ENCODE measurements at regions not wholly inside any gene's neighbourhood (a gene's known extent, or its start where the extent isn't known, plus 50 kb on each side); places are given as distances from the start of the nearest gene placed in this dataset.
"Not testable (repeated sequence)": the region's sequence is repeated elsewhere in the genome, so short reads cannot be mapped to it uniquely, and the experiment has no call there.

DNA sequence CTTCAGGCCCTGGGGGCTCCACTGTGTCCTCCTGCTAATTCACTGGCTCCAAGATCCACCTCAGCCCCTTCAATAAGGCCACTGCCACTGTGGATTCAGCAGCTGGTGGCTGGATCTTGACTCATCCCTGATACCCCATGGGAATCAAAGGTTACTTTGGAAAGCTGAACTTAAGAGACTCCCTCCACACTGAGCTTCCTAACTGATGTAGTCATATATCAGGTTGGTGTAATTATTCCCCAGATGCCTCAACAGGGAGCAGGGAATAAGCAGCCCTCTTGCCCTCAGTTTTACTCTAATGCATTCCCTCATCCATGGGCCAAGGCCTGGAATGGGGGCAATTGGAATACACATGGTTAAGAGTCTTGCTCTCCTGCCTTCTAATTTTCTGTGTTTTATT, 164.6 kb downstream of the FASLG start:
- DNase-seq (ENCODE audit: low spot score) (no peak), ATAC-seq (peak; percentile 21)
- intact Hi-C loops (cut with DNase I) = loop anchor here (5.0 kb wide), 1 partner anchor 374 kb away; no protein-coding TSS in a partner anchor

DNA sequence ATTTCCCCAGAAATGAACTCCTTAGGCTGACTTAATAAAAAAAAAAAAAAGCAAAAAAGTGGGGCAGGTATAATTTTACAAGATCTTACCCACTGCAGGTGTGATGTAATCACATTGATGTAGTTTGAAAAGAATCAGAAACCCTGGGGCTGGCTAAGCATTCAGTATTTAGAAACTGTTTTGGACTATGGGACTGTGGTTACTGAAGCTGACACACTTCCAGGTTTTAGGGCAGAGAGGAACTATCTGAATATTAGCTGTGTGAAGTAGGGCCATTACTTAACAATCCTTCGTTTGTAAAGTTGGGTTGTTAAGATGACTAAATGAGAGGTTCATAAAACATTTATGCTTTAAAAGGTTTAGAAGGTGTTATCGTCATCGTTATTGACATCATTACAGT, 165.3 kb downstream of the FASLG start:
- ATAC-seq = peak; percentile 38
- DNase-seq (ENCODE audit: low spot score) = no peak
- intact Hi-C loops (cut with DNase I) = loop anchor here (5.0 kb wide), 1 partner anchor 373 kb away; no protein-coding TSS in a partner anchor

DNA sequence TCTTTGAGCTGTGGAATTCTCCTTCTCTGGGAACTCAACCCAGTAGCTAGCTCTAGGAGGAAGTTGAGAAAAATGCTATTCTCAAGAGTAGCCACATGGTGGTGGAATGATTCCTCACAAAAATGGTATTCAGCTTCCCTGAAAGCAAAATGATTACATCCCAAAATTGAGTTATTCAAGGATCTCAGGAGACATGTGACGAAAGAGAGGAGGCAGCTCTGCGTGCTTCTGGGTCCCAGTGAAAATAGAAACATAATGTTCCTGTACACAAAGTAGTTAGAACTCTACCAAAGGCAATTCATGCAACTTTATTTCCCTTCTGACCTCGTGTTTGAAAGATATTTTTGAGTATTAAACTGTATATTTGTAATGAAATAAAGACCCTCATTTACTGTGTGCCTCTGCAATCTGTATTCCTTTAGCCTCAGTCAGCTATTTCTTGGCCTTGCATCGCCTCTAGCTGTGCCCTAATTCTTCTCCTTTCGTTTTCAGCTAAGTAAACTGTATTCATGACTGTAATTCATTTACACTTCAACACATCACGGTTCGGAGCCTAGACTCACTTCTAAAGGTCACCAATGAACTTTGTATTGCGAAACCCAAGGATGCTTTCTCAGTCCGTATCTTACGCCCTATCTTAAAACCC, 167.3 kb downstream of the FASLG start:
- intact Hi-C loops (cut with DNase I) = no loop called here
- DNase-seq (ENCODE audit: low spot score) = no peak
- peak; percentile 95 for ATAC-seq

DNA sequence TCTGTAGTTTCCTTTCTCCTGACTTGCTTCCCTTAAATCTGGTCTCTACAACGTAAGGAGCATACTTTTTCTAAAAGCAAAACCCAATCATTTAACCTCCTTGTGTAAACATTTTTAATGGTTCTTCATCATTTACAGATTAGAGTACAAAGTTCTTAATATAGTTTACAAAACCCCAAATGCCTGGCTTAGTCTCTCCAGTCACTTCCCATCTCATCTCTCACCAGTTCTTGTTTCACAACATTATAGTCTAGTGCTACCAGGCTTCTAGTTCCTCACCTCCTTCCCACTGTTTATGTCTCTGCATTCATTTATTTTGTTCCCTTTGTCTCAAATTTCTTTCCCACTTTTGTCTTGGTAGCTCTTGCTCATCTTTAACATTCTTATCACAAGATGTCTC, 168.4 kb downstream of the FASLG start:
- ATAC-seq = no peak
- no peak for DNase-seq (ENCODE audit: low spot score)
- intact Hi-C loops (cut with DNase I) = no loop called here

DNA sequence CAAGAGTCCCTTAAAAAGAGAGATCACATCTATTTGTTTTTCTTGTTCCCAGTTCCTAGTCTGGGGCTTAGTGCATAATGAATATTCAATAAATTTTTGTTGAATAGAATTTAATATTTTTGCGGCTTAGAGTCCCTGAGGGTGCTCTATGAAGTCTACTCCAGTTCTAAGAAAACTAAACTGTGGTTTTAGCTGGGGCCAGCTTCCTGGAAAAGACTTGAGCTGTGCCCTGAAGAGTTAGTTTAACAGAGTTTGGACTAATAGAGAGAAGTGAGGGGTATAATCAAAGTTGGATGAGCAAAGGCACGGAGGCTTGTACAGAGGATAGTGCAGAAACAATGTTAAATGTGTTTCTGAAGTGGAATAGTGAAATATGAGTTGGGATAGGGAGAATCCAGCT, 168.9 kb downstream of the FASLG start:
- ATAC-seq (no peak), DNase-seq (ENCODE audit: low spot score) (no peak)
- intact Hi-C loops (cut with DNase I) = no loop called here

DNA sequence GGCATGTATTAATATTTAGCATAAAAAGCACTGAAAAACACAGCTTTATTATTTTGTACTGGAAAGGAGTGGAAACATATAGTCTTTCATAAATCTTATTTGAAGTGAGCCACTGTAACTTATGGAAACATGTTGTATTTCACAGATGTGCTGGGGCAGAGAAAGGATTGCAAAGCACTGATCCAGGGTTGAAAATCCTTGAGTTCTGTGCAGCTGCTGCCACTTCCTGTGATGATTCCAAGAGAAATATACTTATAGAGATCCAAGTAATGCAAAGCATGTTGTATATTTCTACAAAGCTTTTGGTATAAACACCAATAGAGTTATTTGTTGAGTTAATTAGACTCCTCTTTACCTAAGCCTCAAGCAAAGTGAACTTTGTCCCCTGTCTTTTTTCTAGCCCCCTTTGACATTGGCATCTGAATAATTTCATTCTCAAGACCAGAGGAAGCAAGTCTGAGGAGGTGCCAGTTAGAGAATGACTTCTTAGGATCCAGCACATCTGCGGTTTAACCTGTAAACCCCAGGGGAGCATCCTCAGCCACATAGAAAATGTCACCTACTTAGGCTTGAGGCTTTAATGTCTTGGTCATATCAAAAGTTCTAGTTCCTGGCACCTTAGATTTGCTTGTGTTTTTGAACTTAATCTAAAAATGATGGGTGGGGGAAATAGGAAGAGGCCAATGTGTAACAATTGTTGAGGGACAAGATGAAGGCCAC, 173.3 kb downstream of the FASLG start:
- no peak for ATAC-seq
- intact Hi-C loops (cut with DNase I) = no loop called here
- DNase-seq (ENCODE audit: low spot score) = no peak

DNA sequence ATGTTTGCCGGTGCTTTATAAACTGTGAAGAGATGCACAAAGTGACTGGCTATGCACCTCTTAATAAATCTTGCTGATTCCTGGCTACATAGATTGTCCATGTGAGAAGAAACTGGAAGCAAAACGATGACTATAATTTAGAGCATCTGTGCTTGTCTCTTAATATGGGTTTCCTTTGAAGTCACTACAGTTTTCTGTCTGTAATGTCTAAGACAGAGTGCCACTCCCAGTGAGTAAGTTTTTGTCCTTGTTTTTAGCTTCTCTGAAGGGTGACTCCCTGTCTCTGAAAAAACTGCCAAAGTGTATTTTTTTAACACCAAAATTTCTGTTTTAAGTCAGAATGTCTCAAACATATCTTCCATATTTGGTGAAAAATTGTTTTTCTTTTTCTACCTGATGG, 175.1 kb downstream of the FASLG start:
- intact Hi-C loops (cut with DNase I) = no loop called here
- DNase-seq (ENCODE audit: low spot score) (no peak), ATAC-seq (no peak)

DNA sequence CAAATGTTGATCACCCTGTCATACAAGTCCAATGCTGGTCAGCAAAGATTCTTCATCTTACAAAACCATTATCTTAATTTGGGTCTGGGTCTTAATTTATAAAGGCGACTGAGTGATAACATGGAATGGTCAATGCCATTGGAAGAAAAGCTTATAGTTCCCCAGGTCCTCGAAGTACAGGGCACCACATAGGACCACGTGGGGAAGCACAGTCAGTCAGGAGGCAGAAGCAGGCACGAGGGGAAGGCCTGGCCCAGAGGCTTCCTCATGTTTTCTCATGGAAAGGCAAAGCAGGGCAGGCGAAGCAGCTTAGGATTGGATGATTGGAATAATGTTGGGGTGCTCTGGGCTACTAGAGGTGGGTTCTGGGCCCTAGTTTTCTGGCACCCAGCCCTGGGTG, 175.7 kb downstream of the FASLG start:
- no peak for DNase-seq (ENCODE audit: low spot score)
- ATAC-seq = no peak
- intact Hi-C loops (cut with DNase I) = no loop called here

DNA sequence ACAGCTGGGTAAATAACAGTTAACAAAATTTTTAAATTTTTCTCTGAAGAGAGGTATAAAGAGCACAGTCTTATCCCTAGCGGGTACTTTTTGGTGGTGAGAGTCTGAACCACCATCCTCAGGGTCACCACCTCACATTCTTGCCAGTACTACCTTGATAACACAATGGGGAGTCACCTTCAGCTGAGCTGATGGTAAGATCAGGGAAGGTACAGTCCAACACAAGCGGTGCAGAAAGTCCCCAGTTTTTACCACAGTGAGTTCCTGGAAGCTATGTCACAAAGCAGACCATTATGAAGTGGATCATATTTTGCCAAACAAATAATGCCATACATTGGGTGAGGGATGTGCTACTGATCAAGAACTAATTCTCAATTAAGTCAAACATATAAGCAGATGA, 176.9 kb downstream of the FASLG start:
- ATAC-seq (no peak), DNase-seq (ENCODE audit: low spot score) (no peak)
- intact Hi-C loops (cut with DNase I) = no loop called here

DNA sequence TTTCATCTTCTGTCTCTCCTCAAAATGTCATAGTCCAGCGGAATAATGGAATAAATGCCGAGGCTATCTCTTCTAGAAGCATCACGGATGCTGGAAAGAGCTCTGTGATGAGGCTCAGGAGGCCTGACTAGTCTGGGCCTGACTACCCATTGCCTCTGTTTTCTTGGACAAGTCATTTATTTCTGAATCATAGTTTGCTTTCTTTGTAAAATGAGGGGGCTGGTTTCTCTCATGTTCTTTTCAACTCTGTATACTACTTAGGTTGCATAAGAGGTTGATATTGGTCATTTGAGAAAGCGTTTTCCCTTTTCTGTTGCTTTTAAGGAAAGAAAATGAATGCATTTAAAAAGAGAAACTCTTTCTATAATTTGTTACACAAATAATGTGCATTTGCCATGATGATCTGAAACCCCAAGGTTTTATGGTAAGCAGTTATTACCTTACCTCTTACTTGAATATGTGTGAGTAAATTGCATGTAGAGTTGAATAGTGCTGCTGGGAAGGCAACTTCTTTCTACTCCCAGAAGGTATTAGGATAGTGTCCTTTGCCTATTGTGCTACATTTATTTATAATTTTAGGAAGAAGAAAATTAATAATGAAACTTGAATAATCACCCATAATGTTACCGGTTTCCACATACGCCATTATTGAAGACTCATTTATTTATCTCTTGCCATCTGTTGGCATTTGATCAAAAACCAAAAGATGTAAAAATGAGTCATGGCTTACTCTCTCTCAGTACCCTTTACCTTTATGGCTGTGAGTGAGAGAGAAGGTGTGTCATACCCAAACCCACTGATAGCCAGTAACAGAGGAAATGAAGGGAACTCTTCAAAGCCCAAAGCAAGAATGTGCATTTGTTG, 179.1 kb downstream of the FASLG start:
- intact Hi-C loops (cut with DNase I) = no loop called here
- ATAC-seq (no peak), DNase-seq (ENCODE audit: low spot score) (no peak)

DNA sequence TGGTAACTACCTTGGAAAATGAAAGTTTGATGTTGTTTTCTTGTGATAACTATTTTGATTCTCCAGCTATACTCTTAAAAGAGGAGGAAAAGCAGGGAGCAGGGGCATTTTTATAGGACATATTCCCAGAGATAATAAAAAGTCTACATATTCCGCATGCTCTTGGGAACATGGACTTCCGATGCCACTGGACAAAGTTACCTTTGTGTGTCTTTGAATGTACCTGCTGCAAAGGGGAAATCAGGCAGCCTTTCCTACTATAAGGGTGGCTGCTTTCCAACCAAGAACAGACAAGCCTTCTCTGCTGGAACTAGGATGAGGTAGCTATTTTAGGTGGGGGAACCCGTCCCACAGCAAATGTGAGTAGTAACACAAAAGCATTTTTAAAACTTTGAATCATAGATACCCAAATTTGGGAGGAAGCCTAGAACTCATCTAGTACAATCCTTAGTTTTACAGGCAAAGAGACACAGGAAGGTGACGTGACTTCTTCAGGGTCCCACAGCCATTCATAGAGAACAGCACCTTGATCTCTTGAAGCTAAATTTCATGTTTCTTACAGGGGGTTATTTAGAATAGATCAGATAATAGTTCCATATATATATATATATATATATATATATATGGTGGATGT, 179.9 kb downstream of the FASLG start:
- DNase-seq (ENCODE audit: low spot score) (no peak), ATAC-seq (no peak)
- intact Hi-C loops (cut with DNase I) = no loop called here

DNA sequence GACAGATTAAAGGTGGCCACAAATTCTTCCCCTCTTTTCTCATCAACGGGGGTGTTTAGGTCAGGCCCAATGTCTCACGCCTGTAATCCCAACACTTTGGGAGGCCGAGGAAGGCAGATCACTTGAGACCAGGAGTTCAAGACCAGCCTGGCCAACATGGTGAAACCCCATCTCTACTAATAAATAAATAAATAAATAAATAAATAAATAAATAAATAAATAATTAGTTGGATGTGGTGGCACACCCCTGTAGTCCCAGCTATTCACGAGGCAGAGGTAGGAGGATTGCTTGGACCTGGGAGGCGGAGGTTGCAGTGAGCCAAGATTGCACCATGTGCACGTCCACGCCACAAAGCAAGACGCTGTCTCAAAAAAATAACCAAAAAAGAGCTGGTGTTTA, 180.7 kb downstream of the FASLG start:
- intact Hi-C loops (cut with DNase I); ATAC-seq; DNase-seq (ENCODE audit: low spot score): not testable (repeated sequence)

DNA sequence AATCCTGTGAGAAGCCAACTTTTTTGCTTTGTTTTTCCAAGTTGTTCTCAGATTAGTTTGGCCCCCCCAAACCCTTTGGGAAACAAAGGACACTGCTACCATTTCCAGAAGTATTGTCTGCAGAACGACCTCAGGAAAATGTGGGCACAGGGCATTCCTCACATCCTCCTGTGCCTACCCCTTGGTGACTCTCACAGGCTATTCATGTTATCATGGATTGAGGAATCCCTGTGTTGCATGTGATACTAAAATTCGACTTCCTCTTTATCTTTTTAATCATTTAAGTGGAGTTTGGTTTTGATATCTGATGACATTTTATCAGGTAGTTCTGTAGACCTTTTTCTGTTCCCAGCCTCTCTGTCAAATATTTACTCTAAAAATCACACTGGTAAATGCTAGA, 184.5 kb downstream of the FASLG start:
- no peak for ATAC-seq
- intact Hi-C loops (cut with DNase I) = no loop called here
- DNase-seq (ENCODE audit: low spot score) = no peak

DNA sequence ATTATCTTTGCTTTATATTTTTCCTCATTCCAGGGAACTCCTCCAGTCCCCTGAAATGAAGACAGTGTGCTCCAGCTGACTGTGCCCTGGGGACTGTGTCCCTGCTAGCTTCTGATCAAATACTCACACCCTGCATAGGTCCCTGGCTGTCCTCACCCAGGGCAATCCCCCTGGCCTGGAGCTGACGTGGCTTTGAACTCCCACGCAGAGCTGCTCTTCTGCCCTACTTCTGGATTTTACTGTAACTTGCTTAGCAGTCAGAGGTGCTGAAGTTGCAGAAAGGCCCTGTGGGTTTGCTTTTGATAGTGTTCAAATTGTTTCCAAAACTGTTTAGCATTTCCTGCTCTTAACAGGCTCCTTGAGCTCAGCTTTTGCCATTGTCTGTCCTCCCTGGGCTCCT, 186.5 kb downstream of the FASLG start:
- DNase-seq (ENCODE audit: low spot score) (no peak), ATAC-seq (no peak)
- intact Hi-C loops (cut with DNase I) = no loop called here

DNA sequence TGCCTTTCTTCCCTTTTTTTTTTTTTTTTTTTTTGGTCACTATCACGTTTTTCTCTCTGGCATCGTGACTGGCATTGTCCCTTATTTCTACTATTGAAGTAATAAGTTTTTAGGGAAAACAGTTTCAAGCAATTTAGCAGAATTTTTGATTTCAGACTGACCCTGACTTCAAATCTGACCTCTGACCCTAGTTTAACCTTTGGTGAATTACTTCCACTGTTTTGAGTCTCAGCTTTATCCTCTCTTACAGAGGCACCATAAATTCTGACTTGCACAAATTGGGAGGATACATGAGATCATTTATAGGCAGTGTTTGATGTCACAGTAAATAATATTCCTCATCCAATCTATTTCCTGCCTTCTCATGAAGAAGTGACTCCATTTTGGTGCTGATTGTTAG, 187.0 kb downstream of the FASLG start:
- DNase-seq (ENCODE audit: low spot score) (no peak), ATAC-seq (no peak)
- intact Hi-C loops (cut with DNase I) = no loop called here

DNA sequence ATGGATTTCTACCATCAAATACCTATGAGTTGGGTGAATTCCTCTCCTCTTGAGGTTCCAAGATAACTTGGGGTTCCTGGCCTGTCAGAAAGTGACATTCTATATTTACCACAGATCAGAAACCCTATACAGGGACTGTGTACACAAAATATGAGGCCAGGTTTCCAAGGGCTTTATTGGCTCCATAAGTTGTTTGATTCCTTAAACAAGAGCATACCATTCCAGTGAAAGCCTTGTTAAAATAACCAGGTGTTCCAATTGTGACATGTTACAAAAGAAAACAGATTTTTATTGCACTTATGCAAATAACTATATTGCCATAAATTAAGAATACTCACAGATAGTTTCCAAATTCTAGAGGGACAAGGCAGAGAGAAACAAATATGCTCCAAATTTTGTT, 188.9 kb downstream of the FASLG start:
- ATAC-seq; DNase-seq (ENCODE audit: low spot score); intact Hi-C loops (cut with DNase I): not testable (repeated sequence)

DNA sequence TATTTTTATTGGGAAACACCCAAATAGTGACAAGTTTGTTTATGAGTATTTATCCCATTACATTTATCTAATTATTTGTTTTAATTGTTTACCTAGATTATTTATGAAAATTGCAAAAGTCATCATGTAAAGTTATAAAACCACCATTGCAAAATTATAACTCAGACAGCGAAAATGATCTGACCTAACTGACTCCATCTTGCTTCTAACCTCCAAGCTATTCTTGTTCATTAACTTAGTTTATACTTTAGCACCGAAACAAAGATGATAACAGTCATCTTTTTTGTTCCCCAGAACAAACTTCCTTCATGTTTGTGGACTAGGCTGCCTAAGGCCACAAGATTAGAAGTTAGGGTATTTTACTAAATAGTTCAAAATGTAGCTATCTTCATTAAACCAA, 190.8 kb downstream of the FASLG start:
- no peak for ATAC-seq
- intact Hi-C loops (cut with DNase I) = no loop called here
- DNase-seq (ENCODE audit: low spot score) = no peak

DNA sequence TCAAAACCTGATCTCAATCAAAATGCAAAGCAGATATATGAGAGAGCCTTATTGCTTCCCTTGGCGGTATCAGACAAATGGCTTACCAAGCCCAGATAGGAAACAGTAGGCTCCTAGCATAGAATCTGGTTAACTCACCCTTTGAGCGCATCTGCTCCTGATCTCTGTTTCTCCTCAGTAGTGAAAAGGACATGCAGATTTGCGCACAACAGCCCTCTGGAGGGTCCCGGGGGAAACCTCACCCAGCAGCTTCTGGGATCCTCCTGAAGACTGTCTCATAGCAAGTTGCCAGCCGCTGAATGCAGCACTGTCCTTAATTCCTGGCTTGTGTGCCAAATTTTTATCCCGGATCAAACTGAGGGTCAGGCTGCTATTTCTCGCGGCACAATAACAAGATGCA, 192.2 kb downstream of the FASLG start:
- ATAC-seq (peak; percentile 97), DNase-seq (ENCODE audit: low spot score) (no peak)
- intact Hi-C loops (cut with DNase I) = no loop called here

DNA sequence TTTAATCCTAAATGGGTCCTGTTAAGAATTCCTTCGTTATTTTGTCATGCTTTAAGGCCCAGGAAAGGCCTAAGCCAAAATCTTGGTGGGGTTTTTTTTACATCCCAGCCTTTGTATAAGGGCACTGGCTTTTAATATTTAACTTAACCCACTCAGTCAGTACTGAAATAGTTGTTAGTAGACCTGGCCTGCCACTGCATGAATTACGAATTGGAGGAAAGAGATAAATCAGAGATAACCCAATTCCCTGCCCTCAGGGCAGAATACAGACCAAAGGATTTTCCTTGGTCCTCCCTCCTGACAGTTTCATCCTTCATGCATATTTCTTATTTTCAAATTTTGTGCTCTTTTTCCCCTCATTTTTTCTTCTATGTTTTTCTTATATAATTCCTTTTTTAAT, 193.0 kb downstream of the FASLG start:
- intact Hi-C loops (cut with DNase I) = no loop called here
- DNase-seq (ENCODE audit: low spot score) (no peak), ATAC-seq (no peak)

DNA sequence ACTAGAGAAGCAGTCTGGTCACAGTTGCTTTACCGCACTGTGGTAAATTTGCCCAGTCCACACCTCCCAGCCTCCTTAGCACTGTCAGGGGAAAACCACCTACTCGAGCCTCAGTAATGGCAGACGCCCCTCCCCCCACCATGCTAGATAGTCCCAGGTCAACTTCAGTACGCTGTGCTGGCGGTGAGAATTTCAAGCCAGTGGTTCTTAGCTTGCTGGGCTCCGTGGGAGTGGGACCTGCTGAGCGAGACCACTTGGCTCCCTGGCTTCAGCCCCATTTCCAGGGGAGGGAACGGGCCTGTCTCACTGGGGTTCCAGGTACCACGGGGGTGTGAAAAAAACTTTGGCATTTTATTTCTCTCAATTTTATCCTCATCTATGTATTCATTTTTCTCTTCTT, 194.8 kb downstream of the TNFSF18 start:
- ATAC-seq; intact Hi-C loops (cut with DNase I); DNase-seq (ENCODE audit: low spot score): not testable (repeated sequence)
